Loucy (cell line): ENCODE measurements at regions not wholly inside any gene's neighbourhood (a gene's known extent, or its start where the extent isn't known, plus 50 kb on each side); places are given as distances from the start of the nearest gene placed in this dataset.

Experiments used
- EZH2phosphoT487 ChIP-seq: fragments of 200-600 bp; IDR thresholded peaks from 2 replicates; pipeline ENCODE4 v1.6.1; 2018; ENCODE audit warnings: antibody characterized with exemption, mild to moderate bottlenecking, moderate library complexity, borderline replicate concordance
- TF ChIP-seq, protein P1 (sequence below): fragments of 200-600 bp; sonication (generic); conservative IDR thresholded peaks from 2 replicates; pipeline ENCODE4 v1.5.1; 2014; ENCODE audit warnings: mild to moderate bottlenecking, antibody characterized with exemption, low read length

DNA sequence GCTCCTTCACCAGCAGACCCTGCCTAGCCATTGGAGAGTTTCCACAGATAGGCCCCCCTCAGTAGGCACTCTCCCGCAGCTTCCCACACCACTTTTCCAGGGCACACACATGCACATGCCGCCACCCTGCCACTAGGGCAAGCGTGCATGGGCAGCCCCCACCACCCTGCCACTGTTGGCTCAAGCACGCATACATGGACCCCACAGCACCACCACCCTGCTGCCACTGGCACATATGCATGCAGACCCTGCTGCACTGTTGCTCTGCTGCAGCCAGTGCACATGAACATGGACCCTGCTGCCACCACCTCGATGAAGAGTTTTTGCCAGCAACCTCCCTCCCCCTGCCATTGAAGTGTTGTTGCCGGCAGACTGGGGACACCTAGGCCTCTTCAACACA lies 154.9 kb downstream of the FTCDNL1 start:
- TF ChIP-seq, protein P1, sequence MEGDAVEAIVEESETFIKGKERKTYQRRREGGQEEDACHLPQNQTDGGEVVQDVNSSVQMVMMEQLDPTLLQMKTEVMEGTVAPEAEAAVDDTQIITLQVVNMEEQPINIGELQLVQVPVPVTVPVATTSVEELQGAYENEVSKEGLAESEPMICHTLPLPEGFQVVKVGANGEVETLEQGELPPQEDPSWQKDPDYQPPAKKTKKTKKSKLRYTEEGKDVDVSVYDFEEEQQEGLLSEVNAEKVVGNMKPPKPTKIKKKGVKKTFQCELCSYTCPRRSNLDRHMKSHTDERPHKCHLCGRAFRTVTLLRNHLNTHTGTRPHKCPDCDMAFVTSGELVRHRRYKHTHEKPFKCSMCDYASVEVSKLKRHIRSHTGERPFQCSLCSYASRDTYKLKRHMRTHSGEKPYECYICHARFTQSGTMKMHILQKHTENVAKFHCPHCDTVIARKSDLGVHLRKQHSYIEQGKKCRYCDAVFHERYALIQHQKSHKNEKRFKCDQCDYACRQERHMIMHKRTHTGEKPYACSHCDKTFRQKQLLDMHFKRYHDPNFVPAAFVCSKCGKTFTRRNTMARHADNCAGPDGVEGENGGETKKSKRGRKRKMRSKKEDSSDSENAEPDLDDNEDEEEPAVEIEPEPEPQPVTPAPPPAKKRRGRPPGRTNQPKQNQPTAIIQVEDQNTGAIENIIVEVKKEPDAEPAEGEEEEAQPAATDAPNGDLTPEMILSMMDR = no peak
- TF ChIP-seq EZH2phosphoT487 = no peak
